HG03575 (cell line): ENCODE measurements at regions not wholly inside any gene's neighbourhood (a gene's known extent, or its start where the extent isn't known, plus 50 kb on each side); places are given as distances from the start of the nearest gene placed in this dataset.

Source experiments
- ATAC-seq: cut with Tn5 transposase; IDR thresholded peaks from one replicate; pipeline ENCODE4 v1.9.1; 2021; ENCODE audit not compliant: unreplicated experiment, insufficient number of reproducible peaks, low FRiP score; ENCODE audit errors: extremely low read depth

- ATAC-seq, result no peak
These were observed 337.8 kb downstream of the TENT4A start for GRCh38 chr5:7050986-7051385.

DNA sequence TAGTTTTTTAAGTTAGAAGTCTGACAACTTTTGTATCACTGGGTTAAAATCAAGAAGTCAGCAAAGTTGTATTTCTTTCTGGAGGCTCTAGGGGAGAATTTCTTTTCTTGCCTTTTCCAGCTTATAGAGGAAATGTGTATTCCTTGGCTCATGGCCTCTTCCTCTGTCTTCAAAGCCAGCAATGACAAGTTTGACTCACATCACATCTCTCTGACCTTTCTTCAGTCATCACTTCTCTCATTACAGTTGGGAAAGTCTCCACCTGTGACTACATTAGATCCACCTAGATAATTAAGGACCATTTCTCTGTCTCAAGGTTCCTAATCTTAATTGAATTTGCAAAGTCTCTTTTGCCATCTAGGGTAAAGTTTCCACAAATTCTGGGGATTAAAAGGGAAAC lies 339.9 kb downstream of the TENT4A start:
- no peak for ATAC-seq

- no peak for ATAC-seq
These were observed 340.4 kb downstream of the TENT4A start for GRCh38 chr5:7053528-7054209.

- no peak for ATAC-seq
These were observed 329.3 kb upstream of the ADCY2 start for GRCh38 chr5:7066471-7067235.

GRCh38 chr5:7068156-7068555 lies 327.8 kb upstream of the ADCY2 start:
- ATAC-seq, result no peak

- ATAC-seq, result no peak
These were observed 327.0 kb upstream of the ADCY2 start for GRCh38 chr5:7068899-7069298.

GRCh38 chr5:7072188-7072587 lies 323.8 kb upstream of the ADCY2 start:
- no peak for ATAC-seq

GRCh38 chr5:7073666-7074065 lies 322.3 kb upstream of the ADCY2 start:
- no peak for ATAC-seq

DNA sequence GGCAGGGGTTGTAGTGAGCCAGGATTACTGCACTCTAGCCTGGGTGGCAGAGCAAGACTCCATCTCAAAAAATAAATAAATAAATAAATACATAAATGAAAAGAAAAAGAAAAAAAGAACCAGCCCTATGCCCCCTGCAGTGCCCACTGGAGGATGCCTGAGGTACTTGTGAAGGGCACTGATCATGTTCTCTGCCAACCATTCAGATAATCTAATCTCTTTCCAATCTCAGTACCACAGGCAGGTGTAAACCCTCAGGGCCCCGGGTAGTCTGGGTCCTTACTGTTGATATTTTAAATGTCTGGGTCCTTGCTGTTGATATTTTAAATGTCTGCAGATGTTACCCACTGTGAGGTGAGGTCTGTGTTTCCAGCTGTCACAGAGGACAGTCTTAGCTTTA lies 321.8 kb upstream of the ADCY2 start:
- no peak for ATAC-seq

GRCh38 chr5:7075470-7075869 lies 320.5 kb upstream of the ADCY2 start:
- no peak for ATAC-seq

DNA sequence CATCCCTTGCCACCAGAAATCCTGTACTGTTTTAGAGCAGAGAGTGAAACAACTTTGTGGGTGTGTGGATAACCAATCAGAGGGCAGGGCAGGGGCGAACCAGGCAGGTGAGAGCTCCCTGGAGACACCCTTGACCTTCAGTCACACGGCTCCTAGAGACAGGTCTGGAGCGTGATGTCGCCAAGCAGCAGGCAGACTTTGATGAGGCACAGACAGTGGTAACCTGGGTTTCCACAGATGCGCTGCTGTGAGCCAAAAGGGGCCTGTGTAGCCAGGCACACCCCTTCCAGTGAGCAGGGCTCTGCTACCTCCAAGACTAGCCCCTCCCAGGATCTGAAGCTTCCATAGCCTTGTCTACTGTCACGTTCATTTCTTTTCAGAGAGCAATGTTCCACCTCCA lies 317.8 kb upstream of the ADCY2 start:
- ATAC-seq, result no peak

DNA sequence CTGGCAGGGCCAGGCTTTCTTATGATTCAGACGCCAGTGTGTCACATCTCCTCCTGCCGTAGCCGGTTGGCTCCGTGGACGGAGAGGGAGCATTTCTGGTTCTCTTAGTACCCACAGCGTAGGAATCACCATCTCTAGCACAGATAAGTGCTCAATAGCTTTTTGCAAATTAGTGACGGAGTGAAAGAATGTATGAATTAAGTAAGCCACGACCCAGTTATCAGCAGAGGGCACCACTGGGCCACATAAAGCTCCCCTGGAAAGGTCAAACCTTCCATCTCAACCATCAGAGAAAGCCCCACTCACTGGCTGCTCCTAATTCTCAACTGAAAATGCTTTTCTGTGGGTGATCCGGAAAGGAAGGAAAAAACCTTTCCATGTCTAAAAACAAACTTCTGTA lies 317.0 kb upstream of the ADCY2 start:
- no peak for ATAC-seq

DNA sequence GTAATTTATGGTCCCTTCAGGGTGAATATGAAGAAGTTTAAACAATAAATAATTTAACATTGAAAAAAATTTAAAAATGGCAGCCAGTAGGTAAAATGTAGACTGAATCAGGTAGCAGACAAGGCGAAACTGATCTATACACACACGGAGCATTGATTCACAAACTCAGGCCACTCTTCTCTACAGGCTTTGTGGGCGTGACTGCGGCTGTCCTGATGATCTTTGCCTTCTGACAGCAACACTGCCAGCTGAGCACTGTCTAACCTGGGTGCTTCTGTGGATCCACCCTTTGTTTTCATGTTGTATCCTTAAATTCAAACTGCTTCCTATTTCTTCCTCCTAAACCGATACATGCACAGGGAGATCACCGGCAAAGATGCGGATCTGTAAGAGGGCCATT lies 315.4 kb upstream of the ADCY2 start:
- ATAC-seq, result no peak

DNA sequence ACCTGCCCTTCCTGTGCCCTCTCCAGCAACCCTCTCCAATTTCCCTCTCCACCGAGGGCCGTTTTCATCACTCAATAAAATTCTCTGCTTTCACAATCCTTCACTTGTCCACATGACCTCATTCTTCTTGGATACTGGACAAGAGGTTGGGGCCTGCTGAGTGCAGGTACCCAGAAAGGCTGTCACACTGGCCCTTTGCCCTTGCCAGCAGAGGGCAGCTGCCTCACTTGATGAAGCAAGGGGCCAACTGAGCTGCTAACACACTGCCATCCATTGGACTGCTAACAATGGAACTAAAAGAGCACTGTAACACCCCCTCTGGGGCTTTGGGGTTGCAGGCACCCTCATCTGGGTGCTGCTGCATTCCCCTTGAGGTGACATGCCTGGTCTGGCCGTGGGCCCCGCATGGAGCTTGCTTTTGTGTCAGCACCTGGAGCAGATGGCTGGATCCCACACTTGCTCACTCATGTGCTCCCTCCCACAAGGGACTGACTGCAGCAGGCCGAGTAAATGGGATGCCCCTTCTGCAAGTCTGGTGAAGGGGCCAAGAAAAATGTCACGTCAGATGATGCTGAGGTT lies 308.1 kb upstream of the ADCY2 start:
- ATAC-seq, result no peak

GRCh38 chr5:7088849-7089248 lies 307.1 kb upstream of the ADCY2 start:
- no peak for ATAC-seq

DNA sequence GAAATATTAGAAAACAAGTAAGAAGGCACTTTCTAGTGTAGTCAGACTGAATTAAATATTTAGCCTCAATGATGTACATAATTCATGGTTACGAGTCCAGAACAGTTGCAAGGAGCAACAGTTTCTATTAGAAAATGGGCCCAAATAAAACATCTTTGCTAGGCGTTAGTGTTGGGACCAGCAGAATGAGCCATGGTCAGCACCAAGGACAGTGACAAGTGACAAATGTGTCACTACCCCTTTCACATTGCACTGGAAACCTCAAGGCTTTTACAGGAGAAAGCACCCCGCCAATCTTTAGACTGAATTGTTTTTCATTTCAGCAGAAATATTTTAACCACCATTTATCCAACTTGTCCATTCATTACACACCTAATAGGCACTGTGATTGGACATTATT lies 301.3 kb upstream of the ADCY2 start:
- no peak for ATAC-seq

- no peak for ATAC-seq
These were observed 299.6 kb upstream of the ADCY2 start for GRCh38 chr5:7096294-7096693.

DNA sequence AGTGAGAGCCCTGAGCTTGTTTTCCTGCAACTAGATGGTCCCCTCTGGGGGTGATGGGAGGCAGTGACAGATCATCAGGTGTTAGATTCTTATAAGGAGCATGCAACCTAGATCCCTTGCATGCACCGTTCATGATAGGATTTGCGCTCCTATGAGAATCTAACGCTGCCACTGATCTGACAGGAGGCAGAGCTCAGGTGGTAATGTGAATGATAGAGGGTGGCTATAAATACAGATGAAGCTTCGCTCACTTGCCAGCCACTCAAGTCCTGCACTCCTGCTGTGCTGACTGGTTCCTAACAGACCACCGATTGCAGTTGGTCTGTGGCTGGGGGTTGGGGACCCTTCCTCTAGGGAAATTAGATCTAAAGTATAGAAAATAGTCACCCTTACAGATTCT lies 290.6 kb upstream of the ADCY2 start:
- no peak for ATAC-seq

DNA sequence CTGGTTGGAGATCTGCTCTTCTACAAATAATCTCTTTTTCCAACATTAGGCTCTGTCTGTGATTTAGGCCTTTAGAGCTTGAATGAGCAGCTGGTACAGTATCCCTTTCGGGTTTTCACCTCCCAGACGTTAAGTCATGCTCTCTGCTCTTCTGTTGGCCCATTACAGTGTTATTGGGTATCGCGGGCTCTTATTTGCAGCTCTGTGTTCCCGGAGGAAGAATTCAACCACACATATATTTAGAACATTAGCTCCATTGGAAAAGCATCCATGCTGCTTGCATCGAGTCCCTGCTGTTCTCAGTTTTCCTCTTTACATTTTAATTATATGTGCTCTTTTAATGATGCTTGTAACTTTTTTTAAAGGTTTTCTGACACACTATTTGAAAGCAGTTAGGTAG lies 278.0 kb upstream of the ADCY2 start:
- no peak for ATAC-seq

GRCh38 chr5:7131680-7132079 lies 264.3 kb upstream of the ADCY2 start:
- ATAC-seq, result no peak
